ENCODE measurements at regions not wholly inside any gene's neighbourhood (a gene's known extent, or its start where the extent isn't known, plus 50 kb on each side); places are given as distances from the start of the nearest gene placed in this dataset.
A peak's percentile ranks its signal among the peaks of the same experiment; 100 is the strongest.
"Not testable (repeated sequence)": the region's sequence is repeated elsewhere in the genome, so short reads cannot be mapped to it uniquely, and the experiment has no call there.

DNA sequence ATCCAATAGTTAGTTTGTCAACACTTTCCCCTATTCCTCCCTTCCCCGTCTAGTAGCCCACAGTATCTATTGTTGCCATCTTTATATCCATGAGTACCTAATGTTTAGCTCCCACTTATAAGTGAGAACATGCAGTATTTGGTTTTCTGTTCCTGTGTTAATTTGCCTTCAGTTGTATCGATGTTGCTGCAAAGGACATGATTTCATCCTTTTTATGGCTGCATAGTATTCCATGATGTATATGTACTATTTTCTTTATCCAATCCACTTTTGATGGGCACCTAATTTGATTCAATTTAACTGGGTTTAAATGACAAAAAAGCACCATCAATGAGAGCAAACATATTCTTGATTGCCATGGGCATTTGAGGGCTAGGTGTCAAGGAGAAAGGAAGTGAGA, 321.5 kb upstream of the TBX18 start:
- no peak for DNase-seq (ENCODE audit: low read depth)

- DNase-seq (ENCODE audit: low read depth) = no peak
Observed at GRCh38 chr6:85081102-85081501, 316.7 kb upstream of the TBX18 start.

DNA sequence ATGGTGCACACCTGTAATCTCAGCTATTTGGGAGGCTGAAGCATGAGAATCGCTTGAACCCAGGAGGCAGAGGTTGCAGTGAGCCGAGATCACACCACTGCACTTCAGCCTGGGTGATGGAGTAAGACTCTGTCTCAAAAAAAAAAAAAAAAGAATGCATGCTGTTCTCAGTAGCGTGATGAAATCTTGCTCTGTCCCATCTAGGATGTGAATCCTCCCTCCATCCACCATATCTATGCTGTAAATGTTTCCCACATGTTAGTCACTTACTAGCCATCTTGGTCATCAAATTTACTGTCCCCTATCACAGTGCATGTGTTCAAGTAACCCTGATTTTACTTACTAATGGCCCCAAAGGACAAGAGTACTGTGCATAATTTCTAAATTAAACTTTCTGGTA, 315.4 kb upstream of the TBX18 start:
- DNase-seq (ENCODE audit: low read depth) = no peak

DNA sequence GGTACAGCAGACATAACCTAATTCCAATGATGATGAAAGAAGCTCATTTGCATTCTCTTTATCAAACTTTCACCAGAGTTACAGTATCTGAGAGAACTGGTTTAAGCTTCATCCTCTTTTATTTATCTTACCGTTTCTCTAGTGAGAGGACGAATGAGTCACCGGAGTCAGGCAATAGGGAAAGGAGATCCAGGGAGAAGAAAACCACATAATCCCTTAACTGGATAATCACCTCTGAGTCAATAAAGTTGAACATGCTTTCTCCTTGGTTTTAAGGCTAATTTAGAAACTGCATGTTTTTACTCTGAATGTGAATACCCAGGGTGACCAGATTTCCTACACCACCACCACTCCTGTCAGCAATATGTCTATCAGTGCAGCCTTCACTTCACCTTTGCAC, 313.7 kb upstream of the TBX18 start:
- peak; percentile 94 for DNase-seq (ENCODE audit: low read depth)

- DNase-seq (ENCODE audit: low read depth) = no peak
Observed at GRCh38 chr6:85077098-85077497, 312.7 kb upstream of the TBX18 start.

- DNase-seq (ENCODE audit: low read depth) = not testable (repeated sequence)
Observed at GRCh38 chr6:85071845-85072244, 307.4 kb upstream of the TBX18 start.

- no peak for DNase-seq (ENCODE audit: low read depth)
Observed at GRCh38 chr6:85069577-85069976, 305.2 kb upstream of the TBX18 start.

- DNase-seq (ENCODE audit: low read depth) = no peak
Observed at GRCh38 chr6:85068221-85068620, 303.8 kb upstream of the TBX18 start.

GRCh38 chr6:85066266-85066665, 301.9 kb upstream of the TBX18 start:
- no peak for DNase-seq (ENCODE audit: low read depth)

DNA sequence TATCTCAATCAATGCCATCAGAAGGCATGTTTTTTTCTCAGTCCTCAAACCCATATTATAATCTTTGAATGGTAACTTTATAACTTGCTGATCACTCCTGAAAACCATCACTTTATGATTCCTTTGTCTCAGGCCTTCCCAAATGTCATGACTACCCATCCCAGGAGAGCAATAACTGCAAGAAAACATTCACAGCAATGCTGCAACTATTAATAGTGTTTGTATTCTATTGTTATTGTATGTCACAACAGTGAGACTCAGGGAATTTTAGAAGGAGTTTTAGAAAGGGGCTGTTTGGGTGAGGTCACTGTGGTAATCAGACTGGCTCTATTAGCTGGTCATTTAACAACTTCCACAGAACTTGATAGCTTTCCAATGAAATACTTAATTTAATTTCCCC, 301.4 kb upstream of the TBX18 start:
- no peak for DNase-seq (ENCODE audit: low read depth)

DNA sequence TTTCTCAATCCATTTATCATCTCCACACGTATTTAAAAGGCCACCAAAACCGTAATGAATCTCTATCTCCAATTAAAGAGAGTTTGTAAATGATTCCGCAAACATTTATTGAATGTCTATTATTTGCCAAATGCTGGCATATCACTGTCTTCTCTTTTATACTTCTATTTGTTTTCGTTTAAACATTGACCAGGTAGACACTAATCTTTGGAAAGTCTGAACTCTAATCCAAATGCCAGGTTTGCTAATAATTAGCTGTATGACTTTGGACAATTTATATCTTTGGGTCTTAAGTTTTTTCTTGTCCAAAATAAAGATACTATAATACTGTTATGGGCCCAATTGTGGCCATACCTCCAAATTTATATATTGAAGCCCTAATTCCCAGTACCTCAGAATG, 299.2 kb upstream of the TBX18 start:
- DNase-seq (ENCODE audit: low read depth) = no peak

DNA sequence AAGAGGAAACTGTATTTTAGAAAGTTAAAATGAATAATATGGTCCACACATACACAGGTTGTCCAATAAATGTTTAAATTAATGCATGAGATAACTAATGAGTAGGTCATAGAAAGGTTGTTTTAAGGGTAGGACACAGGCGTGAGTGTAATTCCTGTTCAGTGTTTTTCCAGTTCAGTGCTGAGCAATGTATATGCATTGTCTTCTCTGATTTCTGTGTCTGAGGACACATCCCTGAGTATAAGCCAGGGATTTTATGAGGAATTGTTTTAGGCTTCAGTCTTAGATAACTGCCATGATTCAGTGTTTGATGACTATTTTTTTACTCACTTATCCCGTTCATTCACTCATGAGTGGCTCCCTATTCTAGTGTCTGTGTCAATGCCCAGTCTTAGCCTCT, 298.5 kb upstream of the TBX18 start:
- DNase-seq (ENCODE audit: low read depth) = no peak

- no peak for DNase-seq (ENCODE audit: low read depth)
Observed at GRCh38 chr6:85058806-85059205, 294.4 kb upstream of the TBX18 start.

- no peak for DNase-seq (ENCODE audit: low read depth)
Observed at GRCh38 chr6:85050149-85050548, 285.8 kb upstream of the TBX18 start.

DNA sequence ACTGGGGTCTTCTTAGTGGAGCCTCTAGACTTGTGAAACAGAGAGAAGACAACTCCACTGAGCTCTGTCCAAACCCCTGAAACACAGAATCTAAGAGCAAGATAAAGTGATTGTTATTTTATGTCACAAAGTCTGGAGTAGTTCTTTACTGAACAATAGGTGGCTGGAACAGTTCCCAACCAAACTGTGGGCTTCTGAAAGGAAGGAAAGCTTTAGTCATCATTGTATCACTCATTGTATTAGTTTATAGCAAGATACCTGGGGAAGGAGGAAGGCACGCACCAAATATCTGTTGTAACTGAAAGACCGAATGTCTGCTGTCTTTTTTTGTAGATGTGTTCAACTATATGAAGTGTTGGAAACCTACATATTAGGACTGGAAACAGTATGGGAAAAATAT, 284.9 kb upstream of the TBX18 start:
- peak; percentile 56 for DNase-seq (ENCODE audit: low read depth)

GRCh38 chr6:85047818-85048217, 283.4 kb upstream of the TBX18 start:
- no peak for DNase-seq (ENCODE audit: low read depth)

DNA sequence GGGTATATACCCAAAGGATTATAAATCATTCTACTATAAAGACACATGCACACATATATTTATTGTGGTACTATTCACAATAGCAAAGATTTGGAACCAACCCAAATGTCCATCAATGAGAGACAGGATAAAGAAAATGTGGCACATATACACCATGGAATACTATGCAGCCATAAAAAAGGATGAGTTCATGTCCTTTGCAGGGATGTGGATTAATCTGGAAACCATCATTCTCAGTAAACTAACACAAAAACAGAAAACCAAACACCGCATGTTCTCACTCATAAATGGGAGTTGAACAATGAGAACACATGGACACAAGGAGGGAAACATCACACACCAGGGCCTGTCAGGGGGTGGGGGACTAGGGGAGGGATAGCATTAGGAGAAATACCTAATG, 281.4 kb upstream of the TBX18 start:
- DNase-seq (ENCODE audit: low read depth) = not testable (repeated sequence)

- no peak for DNase-seq (ENCODE audit: low read depth)
Observed at GRCh38 chr6:85044361-85044760, 280.0 kb upstream of the TBX18 start.

GRCh38 chr6:85041376-85041775, 277.0 kb upstream of the TBX18 start:
- peak; percentile 50 for DNase-seq (ENCODE audit: low read depth)

DNA sequence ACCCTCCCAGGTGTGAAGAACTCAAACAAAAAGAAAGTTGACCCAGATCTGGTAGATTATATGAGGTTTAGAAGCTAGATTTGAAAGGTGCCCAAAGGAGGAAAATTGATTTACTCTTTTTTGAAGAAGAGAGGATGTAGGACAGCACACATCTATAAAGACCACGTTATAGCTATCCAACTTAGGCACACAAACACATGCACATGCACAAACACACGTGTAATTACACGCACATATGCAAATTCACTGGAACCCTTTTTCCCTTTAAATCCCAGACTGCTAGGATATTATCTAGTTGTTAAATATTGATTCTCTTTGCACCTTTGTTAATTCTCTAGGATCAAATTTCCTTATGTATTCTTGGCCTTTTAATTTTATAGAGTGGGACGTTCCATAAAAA, 272.8 kb upstream of the TBX18 start:
- no peak for DNase-seq (ENCODE audit: low read depth)

GRCh38 chr6:85035766-85036165, 271.4 kb upstream of the TBX18 start:
- no peak for DNase-seq (ENCODE audit: low read depth)

DNA sequence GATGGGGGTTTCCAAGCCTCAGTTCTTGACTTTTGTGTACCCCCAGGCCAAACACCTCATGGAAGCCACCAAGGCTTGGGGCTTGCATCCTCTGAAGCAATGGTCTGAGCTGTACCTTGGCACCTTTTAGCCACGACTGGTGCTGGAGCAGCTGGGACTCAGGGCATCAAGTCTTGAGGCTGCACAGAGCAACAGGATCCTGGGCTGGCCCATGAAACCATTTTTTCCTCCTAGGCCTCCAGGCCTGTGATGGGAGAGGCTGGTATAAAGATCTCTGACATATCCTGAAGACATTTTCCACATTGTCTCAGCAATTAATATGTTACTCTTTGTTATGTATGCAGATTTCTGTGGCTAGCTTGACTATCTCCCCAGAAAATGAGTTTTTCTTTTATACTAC, 269.1 kb upstream of the TBX18 start:
- DNase-seq (ENCODE audit: low read depth) = no peak

GRCh38 chr6:85026021-85026420, 261.6 kb upstream of the TBX18 start:
- no peak for DNase-seq (ENCODE audit: low read depth)

GRCh38 chr6:85023721-85024120, 259.3 kb upstream of the TBX18 start:
- DNase-seq (ENCODE audit: low read depth) = no peak

DNA sequence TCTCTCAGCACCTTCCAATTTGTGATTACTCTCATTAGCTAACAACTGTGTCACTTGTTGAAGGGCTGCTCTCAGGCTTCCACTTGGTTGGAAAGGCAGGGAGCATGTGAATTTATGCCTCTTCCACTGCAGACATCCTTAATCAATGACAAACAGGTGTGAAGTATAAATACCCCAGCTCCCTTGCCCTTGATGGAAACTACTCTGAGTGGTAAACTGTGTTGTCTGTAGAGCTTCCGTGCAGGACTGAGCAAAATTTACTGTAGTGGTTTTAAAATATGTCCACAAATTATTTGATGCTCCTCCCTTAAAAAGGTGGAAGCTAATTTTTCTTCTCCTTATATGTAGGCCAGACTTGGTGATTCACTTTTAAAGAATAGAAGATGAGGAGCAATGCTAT, 253.0 kb upstream of the TBX18 start:
- no peak for DNase-seq (ENCODE audit: low read depth)

Data from HT1080 (cell line).